Lower leg skin (tissue), 3 donors: ENCODE measurements at regions not wholly inside any gene's neighbourhood (a gene's known extent, or its start where the extent isn't known, plus 50 kb on each side); places are given as distances from the start of the nearest gene placed in this dataset.

ENCODE experiments used
- POLR2A ChIP-seq, 2 donors: fragments of 450-650 bp; IDR thresholded peaks; one replicate each; pipeline ENCODE4 v1.6.1; 2016 to 2017; ENCODE audit warnings: antibody characterized with exemption in 2 of 2, mild to moderate bottlenecking in 1 of 2, moderate library complexity in 1 of 2
- TF ChIP-seq, protein P1 (sequence below), 3 donors: fragments of 450-650 bp; IDR thresholded peaks; one replicate each; pipeline ENCODE4 v1.5.1; 2016; ENCODE audit warnings: antibody characterized with exemption in 3 of 3, mild to moderate bottlenecking in 3 of 3, moderate library complexity in 2 of 3

DNA sequence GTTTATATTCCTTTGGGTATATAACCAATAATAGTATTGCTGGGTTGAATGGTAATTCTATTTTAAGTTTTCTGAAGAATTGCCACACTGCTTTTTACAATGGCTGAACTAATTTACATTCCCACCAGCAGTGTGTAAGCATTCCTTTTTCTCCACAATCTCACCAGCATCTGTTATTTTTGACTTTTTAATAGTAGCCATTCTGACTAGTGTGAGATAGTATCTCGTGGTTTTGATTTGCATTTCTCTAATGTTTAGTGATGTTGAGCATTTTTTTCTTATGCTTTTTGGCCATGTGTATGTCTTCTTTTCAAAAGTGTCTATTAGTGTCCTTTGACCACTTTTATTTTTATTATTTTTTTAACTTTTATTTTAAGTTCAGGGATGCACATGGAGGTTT is 275.3 kb downstream of the METTL15 start:
- TF ChIP-seq, protein P1, sequence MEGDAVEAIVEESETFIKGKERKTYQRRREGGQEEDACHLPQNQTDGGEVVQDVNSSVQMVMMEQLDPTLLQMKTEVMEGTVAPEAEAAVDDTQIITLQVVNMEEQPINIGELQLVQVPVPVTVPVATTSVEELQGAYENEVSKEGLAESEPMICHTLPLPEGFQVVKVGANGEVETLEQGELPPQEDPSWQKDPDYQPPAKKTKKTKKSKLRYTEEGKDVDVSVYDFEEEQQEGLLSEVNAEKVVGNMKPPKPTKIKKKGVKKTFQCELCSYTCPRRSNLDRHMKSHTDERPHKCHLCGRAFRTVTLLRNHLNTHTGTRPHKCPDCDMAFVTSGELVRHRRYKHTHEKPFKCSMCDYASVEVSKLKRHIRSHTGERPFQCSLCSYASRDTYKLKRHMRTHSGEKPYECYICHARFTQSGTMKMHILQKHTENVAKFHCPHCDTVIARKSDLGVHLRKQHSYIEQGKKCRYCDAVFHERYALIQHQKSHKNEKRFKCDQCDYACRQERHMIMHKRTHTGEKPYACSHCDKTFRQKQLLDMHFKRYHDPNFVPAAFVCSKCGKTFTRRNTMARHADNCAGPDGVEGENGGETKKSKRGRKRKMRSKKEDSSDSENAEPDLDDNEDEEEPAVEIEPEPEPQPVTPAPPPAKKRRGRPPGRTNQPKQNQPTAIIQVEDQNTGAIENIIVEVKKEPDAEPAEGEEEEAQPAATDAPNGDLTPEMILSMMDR (IDR thresholded peaks at IDR 0.05): no peak
- TF ChIP-seq POLR2A (IDR thresholded peaks at IDR 0.05): no peak
